Thoracic aorta (tissue), 2 donors: ENCODE measurements at regions not wholly inside any gene's neighbourhood (a gene's known extent, or its start where the extent isn't known, plus 50 kb on each side); places are given as distances from the start of the nearest gene placed in this dataset.
"Not testable (repeated sequence)": the region's sequence is repeated elsewhere in the genome, so short reads cannot be mapped to it uniquely, and the experiment has no call there.

ENCODE experiments used
- ATAC-seq: fragments of 150-250 bp; one replicate; pipeline ENCODE4 v1.8.0; 2017; ENCODE audit warnings: low read depth; ENCODE audit not compliant: insufficient number of reproducible peaks, low FRiP score
- DNase-seq: peaks from one replicate; pipeline ENCODE4 v3.0.0-alpha.2; 2020; ENCODE audit warnings: low spot score
- H3K27ac ChIP-seq, 2 donors: fragments of 200-600 bp; sonication (generic); 1 replicate in 1 of 2; 2 replicates in 1 of 2; pipeline ENCODE4 v1.5.1; 2016; ENCODE audit warnings: mild to moderate bottlenecking in 2 of 2, moderate library complexity in 2 of 2
- H3K27me3 ChIP-seq: fragments of 200-600 bp; sonication (generic); replicated peaks from 2 replicates; pipeline ENCODE4 v1.6.0; 2016; ENCODE audit warnings: mild to moderate bottlenecking; ENCODE audit not compliant: insufficient read depth
- H3K36me3 ChIP-seq: fragments of 200-600 bp; sonication (generic); one replicate; pipeline ENCODE4 v1.5.1; 2016
- H3K4me1 ChIP-seq, 2 donors: fragments of 200-600 bp; sonication (generic); 1 replicate in 1 of 2; 2 replicates in 1 of 2; pipeline versions ENCODE4 v1.5.1 to v1.6.0; 2016; ENCODE audit warnings: low read depth in 2 of 2, mild to moderate bottlenecking in 1 of 2; ENCODE audit not compliant: control insufficient read depth in 1 of 2
- H3K4me3 ChIP-seq: fragments of 200-600 bp; sonication (generic); 2 replicates; pipeline ENCODE4 v1.5.1; 2016; ENCODE audit warnings: mild to moderate bottlenecking
- H3K9me3 ChIP-seq: fragments of 200-600 bp; sonication (generic); 2 replicates; pipeline ENCODE4 v1.5.1; 2016
- CTCF ChIP-seq: fragments of 200-600 bp; sonication (generic); IDR thresholded peaks from one replicate; pipeline ENCODE4 v1.5.1; 2019; ENCODE audit warnings: antibody characterized with exemption

GRCh38 chr9:75359638-75360037 is 271.3 kb downstream of the OSTF1 start:
- Histone ChIP-seq H3K4me3 (no peak overlapping the region), H3K27me3 (no peaks in the 10 kb centered on the region), H3K9me3 (no peaks in the 10 kb centered on the region), H3K27ac (no peak overlapping the region), H3K4me1 (no peaks in the 10 kb centered on the region), H3K36me3 (no peaks in the 10 kb centered on the region)
- no peak for TF ChIP-seq CTCF
- ATAC-seq (no peak), DNase-seq (no peak)

- no peaks in the 10 kb centered on the region for H3K4me1 ChIP-seq
Measured at GRCh38 chr9:75360252-75360651, 271.9 kb downstream of the OSTF1 start.

GRCh38 chr9:75362446-75362845 is 274.1 kb downstream of the OSTF1 start:
- not testable (repeated sequence) for H3K4me3 ChIP-seq, ATAC-seq, H3K9me3 ChIP-seq, DNase-seq, H3K27ac ChIP-seq, H3K27me3 ChIP-seq, H3K36me3 ChIP-seq, H3K4me1 ChIP-seq

More at GRCh38 chr9:75360252-75360651, 271.9 kb downstream of the OSTF1 start:
- Histone ChIP-seq H3K4me3 (no peak overlapping the region), H3K9me3 (no peaks in the 10 kb centered on the region), H3K27me3 (no peaks in the 10 kb centered on the region), H3K27ac (no peak overlapping the region), H3K36me3 (no peaks in the 10 kb centered on the region)
- TF ChIP-seq CTCF = no peak
- DNase-seq (no peak), ATAC-seq (no peak)

- no peak for TF ChIP-seq CTCF
- Histone ChIP-seq H3K4me3 (no peak overlapping the region), H3K4me1 (no peaks in the 10 kb centered on the region), H3K27me3 (no peaks in the 10 kb centered on the region), H3K36me3 (no peaks in the 10 kb centered on the region), H3K27ac (no peak overlapping the region), H3K9me3 (no peaks in the 10 kb centered on the region)
- no peak for DNase-seq
- no peak for ATAC-seq
Measured at GRCh38 chr9:75365196-75365595, 276.9 kb downstream of the OSTF1 start.

GRCh38 chr9:75369989-75370388 is 281.7 kb downstream of the OSTF1 start:
- no peaks in the 10 kb centered on the region for H3K4me1 ChIP-seq
- H3K36me3 ChIP-seq = no peaks in the 10 kb centered on the region
- no peak for TF ChIP-seq CTCF
- H3K9me3 ChIP-seq = no peaks in the 10 kb centered on the region
- DNase-seq = no peak
- no peak overlapping the region for H3K27ac ChIP-seq
- no peak overlapping the region for H3K4me3 ChIP-seq
- H3K27me3 ChIP-seq = no peaks in the 10 kb centered on the region
- no peak for ATAC-seq

- H3K27ac ChIP-seq = no peak overlapping the region
- DNase-seq = no peak
Measured at GRCh38 chr9:75372499-75373268, 284.4 kb downstream of the OSTF1 start.

More at GRCh38 chr9:75372499-75373268, 284.4 kb downstream of the OSTF1 start:
- Histone ChIP-seq H3K27me3 (no peaks in the 10 kb centered on the region), H3K9me3 (no peaks in the 10 kb centered on the region), H3K36me3 (no peaks in the 10 kb centered on the region), H3K4me1 (no peaks in the 10 kb centered on the region), H3K4me3 (no peak overlapping the region)
- TF ChIP-seq CTCF = no peak
- no peak for ATAC-seq
